CD14-positive monocyte (primary cell): ENCODE measurements at regions not wholly inside any gene's neighbourhood (a gene's known extent, or its start where the extent isn't known, plus 50 kb on each side); places are given as distances from the start of the nearest gene placed in this dataset.

ENCODE experiments used
- DNase-seq, 3 donors: peaks; one replicate each; pipeline ENCODE4 v3.0.0-alpha.2; 2011 to 2022
- H2AFZ ChIP-seq: 2 replicates; pipeline ENCODE4 v1.6.0; 2012; ENCODE audit warnings: mild to moderate bottlenecking, low read depth, low read length, inconsistent platforms; ENCODE audit not compliant: insufficient read depth, poor library complexity, severe bottlenecking
- H3K27ac ChIP-seq, 2 donors: 1 replicate in 1 of 2; 2 replicates in 1 of 2; pipeline ENCODE4 v1.5.1; 2012 to 2013; ENCODE audit warnings: low read length in 2 of 2, control low read depth in 1 of 2, inconsistent platforms in 1 of 2, low read depth in 1 of 2, mild to moderate bottlenecking in 1 of 2
- H3K27me3 ChIP-seq, 2 donors: one replicate each; pipeline versions ENCODE4 v1.6.0 to v1.6.1; 2011 to 2013; ENCODE audit warnings: low read length in 2 of 2; ENCODE audit not compliant: control insufficient read depth in 2 of 2, insufficient read depth in 2 of 2
- H3K36me3 ChIP-seq, 2 donors: replicated peaks in 1 of 2; 1 replicate in 1 of 2; 2 replicates in 1 of 2; pipeline versions ENCODE4 v1.5.1 to v1.6.1; 2012 to 2013; ENCODE audit warnings: low read length in 2 of 2, control low read depth in 1 of 2, inconsistent platforms in 1 of 2, mild to moderate bottlenecking in 1 of 2; ENCODE audit not compliant: insufficient read depth in 2 of 2, control insufficient read depth in 1 of 2
- H3K4me1 ChIP-seq, 2 donors: 1 replicate in 1 of 2; 2 replicates in 1 of 2; pipeline versions ENCODE4 v1.5.1 to v1.6.1; 2012 to 2013; ENCODE audit warnings: low read length in 2 of 2, control low read depth in 1 of 2, inconsistent platforms in 1 of 2, mild to moderate bottlenecking in 1 of 2, moderate library complexity in 1 of 2; ENCODE audit not compliant: insufficient read depth in 2 of 2, control insufficient read depth in 1 of 2
- H3K4me2 ChIP-seq: replicated peaks from 2 replicates; pipeline ENCODE3; 2012; ENCODE audit warnings: low read length, moderate library complexity, mild to moderate bottlenecking; ENCODE audit not compliant: poor library complexity, severe bottlenecking; ENCODE audit errors: extremely low read depth
- H3K4me3 ChIP-seq, 3 experiments: fragments of 200-600 bp in 1 of 3; sonication (generic) in 1 of 3; replicated peaks in 1 of 3; 1 replicate in 2 of 3; 2 replicates in 1 of 3; pipeline ENCODE4 v1.5.1; 2011 to 2013; ENCODE audit warnings: low read length in 3 of 3, mild to moderate bottlenecking in 3 of 3, control low read depth in 2 of 3, low read depth in 2 of 3, inconsistent platforms in 1 of 3, moderate library complexity in 1 of 3
- H3K79me2 ChIP-seq: 2 replicates; pipeline ENCODE4 v1.6.0; 2012; ENCODE audit warnings: mild to moderate bottlenecking, control low read depth, inconsistent platforms, low read length, moderate library complexity; ENCODE audit not compliant: insufficient read depth
- H3K9ac ChIP-seq: 2 replicates; pipeline ENCODE4 v1.6.0; 2017; ENCODE audit warnings: low read length, mild to moderate bottlenecking; ENCODE audit not compliant: insufficient read depth, poor library complexity, severe bottlenecking
- H3K9me3 ChIP-seq, 2 donors: replicated peaks in 1 of 2; 1 replicate in 1 of 2; 2 replicates in 1 of 2; pipeline versions ENCODE4 v1.5.1 to v1.6.1; 2012 to 2013; ENCODE audit warnings: low read length in 2 of 2, control low read depth in 1 of 2; ENCODE audit not compliant: control insufficient read depth in 1 of 2, insufficient read depth in 1 of 2
- H4K20me1 ChIP-seq: 2 replicates; pipeline ENCODE4 v1.6.0; 2012; ENCODE audit warnings: mild to moderate bottlenecking, low read length, control low read depth, moderate library complexity; ENCODE audit not compliant: insufficient read depth
- H3K27ac Mint-ChIP-seq, 7 donors: one replicate each; pipeline ENCODE4 v1.8.0; 2020; ENCODE audit warnings: mild to moderate bottlenecking in 7 of 7, mixed read lengths in 7 of 7, moderate library complexity in 6 of 7, inconsistent platforms in 2 of 7
- H3K27me3 Mint-ChIP-seq, 3 donors: one replicate each; pipeline ENCODE4 v1.8.0; 2021 to 2022; ENCODE audit warnings: low read depth in 3 of 3, mild to moderate bottlenecking in 3 of 3, mixed read lengths in 3 of 3, moderate library complexity in 3 of 3, inconsistent platforms in 1 of 3
- H3K36me3 Mint-ChIP-seq, 2 donors: one replicate each; pipeline ENCODE4 v1.8.0; 2020; ENCODE audit warnings: mixed read lengths in 2 of 2, inconsistent platforms in 1 of 2, mild to moderate bottlenecking in 1 of 2
- H3K4me1 Mint-ChIP-seq: one replicate; pipeline ENCODE4 v1.8.0; 2020; ENCODE audit warnings: mild to moderate bottlenecking, mixed read lengths
- H3K4me3 Mint-ChIP-seq, 2 donors: one replicate each; pipeline ENCODE4 v1.8.0; 2020; ENCODE audit warnings: mild to moderate bottlenecking in 2 of 2, mixed read lengths in 2 of 2, moderate library complexity in 1 of 2
- H3K9me3 Mint-ChIP-seq, 7 donors: one replicate each; pipeline ENCODE4 v1.8.0; 2020 to 2022; ENCODE audit warnings: mixed read lengths in 7 of 7, mild to moderate bottlenecking in 6 of 7, moderate library complexity in 6 of 7, inconsistent platforms in 2 of 7
- WGBS: methylation state at CpG from one replicate; pipeline ENCODE4 v1.1.5; 2013; ENCODE audit warnings: missing lambda C conversion rate; ENCODE audit not compliant: insufficient coverage; 5-methylcytosine and 5-hydroxymethylcytosine counted together
- intact Hi-C, 2 donors: fragments of 100-400 bp; cut with micrococcal nuclease; formaldehyde crosslinking; loops; one replicate each; pipeline versions ENCODE4 v1.15.0 to v1.15.1; 2023
- TF ChIP-seq, protein P1 (sequence below): fragments of 200-600 bp; IDR thresholded peaks from one replicate; pipeline ENCODE4 v1.8.0; 2022; ENCODE audit warnings: antibody characterized with exemption, mild to moderate bottlenecking

GRCh38 chr12:102740141-102740955, 176.7 kb downstream of the PAH start:
- no peak overlapping the region for H3K4me3 Mint-ChIP-seq
- no peaks in the 10 kb centered on the region for H3K27me3 Mint-ChIP-seq
- peaks cover 0 to 5% (median 3%) of the 10 kb centered on the region in 7 donors for H3K9me3 Mint-ChIP-seq
- Histone ChIP-seq H3K9ac (no peak overlapping the region), H3K9me3 (no peaks in the 10 kb centered on the region), H3K36me3 (no peaks in the 10 kb centered on the region), H4K20me1 (no peaks in the 10 kb centered on the region), H3K4me3 (no peak overlapping the region), H3K4me1 (no peaks in the 10 kb centered on the region), H3K79me2 (no peaks in the 10 kb centered on the region), H3K4me2 (no peak overlapping the region), H3K27ac (no peak overlapping the region), H3K27me3 (no peaks in the 10 kb centered on the region), H2AFZ (no peak overlapping the region)
- DNase-seq, result no peak
- 77% methylated on average over 3 of the region's 3 CpGs for WGBS
- TF ChIP-seq, protein P1, sequence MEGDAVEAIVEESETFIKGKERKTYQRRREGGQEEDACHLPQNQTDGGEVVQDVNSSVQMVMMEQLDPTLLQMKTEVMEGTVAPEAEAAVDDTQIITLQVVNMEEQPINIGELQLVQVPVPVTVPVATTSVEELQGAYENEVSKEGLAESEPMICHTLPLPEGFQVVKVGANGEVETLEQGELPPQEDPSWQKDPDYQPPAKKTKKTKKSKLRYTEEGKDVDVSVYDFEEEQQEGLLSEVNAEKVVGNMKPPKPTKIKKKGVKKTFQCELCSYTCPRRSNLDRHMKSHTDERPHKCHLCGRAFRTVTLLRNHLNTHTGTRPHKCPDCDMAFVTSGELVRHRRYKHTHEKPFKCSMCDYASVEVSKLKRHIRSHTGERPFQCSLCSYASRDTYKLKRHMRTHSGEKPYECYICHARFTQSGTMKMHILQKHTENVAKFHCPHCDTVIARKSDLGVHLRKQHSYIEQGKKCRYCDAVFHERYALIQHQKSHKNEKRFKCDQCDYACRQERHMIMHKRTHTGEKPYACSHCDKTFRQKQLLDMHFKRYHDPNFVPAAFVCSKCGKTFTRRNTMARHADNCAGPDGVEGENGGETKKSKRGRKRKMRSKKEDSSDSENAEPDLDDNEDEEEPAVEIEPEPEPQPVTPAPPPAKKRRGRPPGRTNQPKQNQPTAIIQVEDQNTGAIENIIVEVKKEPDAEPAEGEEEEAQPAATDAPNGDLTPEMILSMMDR, result no peak
- H3K4me1 Mint-ChIP-seq, result no peaks in the 10 kb centered on the region
- intact Hi-C loops, result no loop called here
- no peak overlapping the region for H3K27ac Mint-ChIP-seq
- H3K36me3 Mint-ChIP-seq, result no peaks in the 10 kb centered on the region

DNA sequence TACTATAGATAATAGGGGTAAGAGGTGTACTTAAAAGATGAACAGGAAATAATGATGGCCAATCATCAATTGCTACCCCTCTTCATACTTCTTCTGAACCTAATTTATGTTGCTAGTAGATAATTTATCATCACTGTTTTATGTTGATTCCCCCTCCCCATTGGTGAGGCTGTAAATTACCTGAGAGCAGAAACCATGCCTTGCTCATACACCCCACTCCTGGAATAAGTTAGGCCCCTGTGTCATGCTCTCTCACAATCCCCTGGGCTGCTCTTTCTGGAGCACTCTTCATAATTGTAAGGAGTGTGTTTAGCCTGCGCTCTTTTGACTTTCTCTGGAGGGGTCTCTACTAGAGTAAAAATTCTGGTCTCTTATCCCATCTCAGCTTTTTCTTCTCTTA, 180.7 kb downstream of the PAH start:
- DNase-seq, result no peak
- no peak overlapping the region for H3K27ac ChIP-seq
- H3K9ac ChIP-seq, result no peak overlapping the region
- TF ChIP-seq, protein P1, result no peak
- intact Hi-C loops, result no loop called here
- no peak overlapping the region for H3K4me2 ChIP-seq
- H3K27ac Mint-ChIP-seq, result no peak overlapping the region
- H3K79me2 ChIP-seq, result no peaks in the 10 kb centered on the region
- WGBS, result no CpG with 5 or more reads among the region's 1 CpG
- no peak overlapping the region for H2AFZ ChIP-seq
- no peak overlapping the region for H3K4me3 ChIP-seq
- no peaks in the 10 kb centered on the region for H3K36me3 Mint-ChIP-seq
- H3K36me3 ChIP-seq, result no peaks in the 10 kb centered on the region
- peaks cover 5% of the 10 kb centered on the region for H3K4me1 Mint-ChIP-seq
- no peaks in the 10 kb centered on the region for H3K27me3 ChIP-seq
- peaks cover 0 to 8% (median 3%) of the 10 kb centered on the region in 7 donors for H3K9me3 Mint-ChIP-seq
- H3K4me1 ChIP-seq, result no peaks in the 10 kb centered on the region
- no peaks in the 10 kb centered on the region for H3K27me3 Mint-ChIP-seq
- no peak overlapping the region for H3K4me3 Mint-ChIP-seq
- H3K9me3 ChIP-seq, result no peaks in the 10 kb centered on the region
- H4K20me1 ChIP-seq, result no peaks in the 10 kb centered on the region
